T47D (cell line): ENCODE measurements at regions not wholly inside any gene's neighbourhood (a gene's known extent, or its start where the extent isn't known, plus 50 kb on each side); places are given as distances from the start of the nearest gene placed in this dataset.
"Not testable (repeated sequence)": the region's sequence is repeated elsewhere in the genome, so short reads cannot be mapped to it uniquely, and the experiment has no call there.

Experiments
- DNase-seq, 2 experiments: peaks; one replicate each; pipeline versions ENCODE4 v3.0.0 to v3.0.0-alpha.2; 2011 to 2012; ENCODE audit warnings: low read depth in 1 of 2, low spot score in 1 of 2
- JUND ChIP-seq: IDR thresholded peaks from 2 replicates; pipeline ENCODE4 v1.6.1; 2012; ENCODE audit warnings: low read depth
- in situ Hi-C: cut with HindIII; loops from 2 replicates; pipeline ENCODE4 v1.10.0; 2016; ENCODE audit warnings: low sequenced_read_pairs, low pct_unique_long_range_greater_than_20kb

DNA sequence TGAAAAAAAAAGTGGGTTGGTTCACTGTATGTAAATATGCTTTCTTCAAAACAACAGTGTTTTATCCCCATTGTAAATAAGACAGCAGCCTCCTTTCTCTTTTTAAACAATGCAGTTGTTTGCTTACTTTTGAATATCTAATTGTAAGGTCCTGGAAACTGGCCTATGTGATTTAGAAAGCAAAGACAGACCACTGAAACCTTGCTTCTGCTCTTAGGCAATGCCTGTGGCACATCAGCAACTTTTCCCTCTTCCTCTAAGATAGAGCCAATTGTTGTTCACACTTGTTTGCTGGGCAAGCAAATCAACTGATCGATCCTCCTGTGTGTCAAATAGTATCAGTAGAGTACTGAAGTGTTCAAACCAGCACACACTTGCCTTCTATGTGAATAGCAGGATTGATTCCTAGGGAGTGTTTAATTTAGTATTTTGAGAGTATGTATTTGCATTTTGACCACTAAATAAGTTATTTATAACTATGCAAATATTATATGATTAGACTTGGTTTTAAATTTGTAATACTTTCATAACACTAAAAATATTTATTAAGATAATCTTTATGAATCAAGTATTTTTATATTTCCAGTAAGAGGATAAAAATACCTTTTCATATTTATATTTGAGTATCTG is 55.4 kb upstream of the GRPR start:
- in situ Hi-C loops, result no loop called here
- DNase-seq, result no peak
- TF ChIP-seq JUND, result no peak

DNA sequence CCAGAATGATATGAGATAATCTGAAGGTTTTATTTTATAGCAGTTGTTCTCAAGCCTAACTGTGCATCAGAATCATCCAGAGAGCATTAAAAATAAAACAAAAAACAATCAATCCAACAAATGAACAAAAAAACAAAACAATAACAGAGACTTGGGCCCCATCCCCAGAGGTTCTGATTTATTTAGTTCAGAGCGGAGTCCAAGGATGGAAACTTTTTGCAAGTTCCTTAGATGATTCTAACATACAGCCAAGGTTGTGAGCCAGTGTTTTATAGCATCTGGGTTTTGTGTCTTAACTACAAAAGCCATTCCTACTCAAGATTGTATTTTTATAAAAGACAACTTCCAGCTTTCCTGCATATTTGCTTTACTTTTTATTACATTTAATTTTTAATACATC is 59.4 kb upstream of the GRPR start:
- TF ChIP-seq JUND, result no peak
- DNase-seq, result no peak
- in situ Hi-C loops, result no loop called here

DNA sequence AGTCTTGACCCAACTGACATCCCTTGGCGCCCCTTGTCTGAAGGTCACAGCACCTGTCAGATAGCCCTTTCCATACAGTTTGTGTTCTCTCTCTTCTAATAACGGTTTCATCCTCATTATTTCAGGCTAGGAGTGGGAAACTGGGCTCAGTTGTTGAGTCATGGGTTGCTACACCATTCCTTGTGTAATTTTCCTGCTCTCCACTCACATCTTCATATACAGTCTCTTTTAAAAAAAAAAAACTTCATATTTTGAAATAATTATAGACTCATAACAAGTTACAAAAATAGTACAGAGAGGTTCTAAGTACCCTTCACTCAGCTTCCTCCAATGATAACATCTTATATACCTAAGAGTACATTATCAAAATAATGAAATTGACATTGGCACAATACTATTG is 60.2 kb upstream of the GRPR start:
- TF ChIP-seq JUND, result no peak
- in situ Hi-C loops, result no loop called here
- DNase-seq, result no peak

DNA sequence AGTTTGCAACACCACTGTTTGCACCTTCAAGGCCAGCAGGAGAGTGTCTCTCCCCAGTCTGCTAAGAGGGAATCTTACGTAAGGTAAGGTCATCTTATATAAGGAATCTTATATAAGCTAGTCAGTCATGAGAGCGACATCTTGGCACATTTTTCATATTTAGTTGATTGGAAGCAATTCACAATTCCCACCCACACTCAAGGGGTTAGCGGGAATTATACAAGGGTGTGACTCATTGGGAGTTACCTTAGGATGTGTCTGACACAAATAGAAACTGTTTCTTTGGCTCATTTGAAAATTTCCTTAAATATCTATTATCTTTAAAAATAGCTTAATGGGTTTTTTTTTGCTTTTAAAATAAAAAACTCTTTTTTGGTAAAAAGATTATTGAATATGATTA is 62.1 kb upstream of the GRPR start:
- TF ChIP-seq JUND, result no peak
- in situ Hi-C loops, result no loop called here
- no peak for DNase-seq

GRCh38 chrX:16060252-16060651 is 63.1 kb upstream of the GRPR start:
- in situ Hi-C loops, result no loop called here
- no peak for TF ChIP-seq JUND
- DNase-seq, result no peak

- in situ Hi-C loops, DNase-seq: not testable (repeated sequence)
These were observed 74.2 kb upstream of the GRPR start for GRCh38 chrX:16049126-16049525.

DNA sequence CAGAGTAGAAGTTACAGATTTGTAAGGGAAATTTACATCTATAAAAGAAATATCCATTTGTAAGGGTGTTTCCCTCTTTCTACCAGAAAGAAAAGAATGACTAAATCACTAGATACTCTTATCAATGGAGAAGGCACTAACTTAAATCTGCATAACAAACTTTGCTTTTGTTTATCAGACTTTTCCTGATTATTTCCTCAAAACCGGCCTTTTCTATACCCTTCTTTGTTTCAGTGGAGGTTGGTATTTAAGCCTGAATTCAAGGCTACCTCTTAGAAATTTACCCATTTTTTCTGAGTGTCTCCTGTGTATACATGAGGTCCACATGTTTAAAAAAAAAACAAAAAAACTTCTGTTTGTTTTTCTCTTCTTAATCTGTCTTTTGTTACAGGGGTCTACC is 80.4 kb upstream of the GRPR start:
- in situ Hi-C loops, result no loop called here
- DNase-seq, result no peak
- no peak for TF ChIP-seq JUND

DNA sequence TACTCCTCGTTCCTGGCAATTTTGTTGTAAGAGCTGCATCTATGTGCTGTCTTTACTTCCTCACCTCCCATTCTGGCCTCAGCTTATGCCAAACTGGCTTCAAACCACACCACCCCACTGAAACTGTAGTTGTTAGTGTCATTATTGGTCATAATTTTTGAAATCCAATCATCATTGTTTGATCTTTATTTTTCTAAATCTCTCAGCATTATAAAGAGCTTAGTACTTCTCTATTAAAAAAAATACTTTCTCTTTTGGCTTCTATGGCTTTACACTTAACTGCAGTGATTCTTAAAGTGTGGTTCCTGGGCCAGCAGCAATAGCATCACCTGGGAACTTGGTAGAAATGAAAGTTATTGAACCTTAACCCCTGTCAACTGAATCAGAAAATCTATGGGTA is 83.5 kb upstream of the GRPR start:
- TF ChIP-seq JUND, result no peak
- in situ Hi-C loops, result no loop called here
- no peak for DNase-seq

- no peak for DNase-seq
These were observed 84.0 kb upstream of the GRPR start for GRCh38 chrX:16039363-16039762.

DNA sequence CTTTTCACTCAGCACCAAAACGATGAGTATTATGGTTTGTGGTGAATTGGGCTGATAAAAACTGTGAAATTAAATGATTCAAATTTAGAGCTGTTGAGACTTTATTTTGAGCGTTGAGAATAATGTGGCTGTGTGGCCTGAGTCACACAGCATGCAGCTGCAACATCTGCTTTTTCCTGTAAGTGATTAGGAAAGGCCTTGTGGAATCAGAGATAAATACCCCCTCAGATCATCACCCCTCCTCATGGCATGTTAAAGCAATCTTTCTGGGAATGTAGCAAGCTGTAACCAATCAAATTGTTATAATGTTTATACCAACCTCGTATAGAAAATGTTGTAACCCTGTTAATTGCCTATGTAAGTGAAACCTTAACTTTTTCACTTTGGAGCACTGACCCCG is 90.0 kb upstream of the GRPR start:
- no peak for TF ChIP-seq JUND
- in situ Hi-C loops, result no loop called here
- no peak for DNase-seq

More at GRCh38 chrX:16039363-16039762, 84.0 kb upstream of the GRPR start:
- no peak for TF ChIP-seq JUND
- in situ Hi-C loops, result no loop called here

- no peak for DNase-seq
- no peak for TF ChIP-seq JUND
- in situ Hi-C loops, result no loop called here
These were observed 94.8 kb upstream of the GRPR start for GRCh38 chrX:16028576-16028975.

DNA sequence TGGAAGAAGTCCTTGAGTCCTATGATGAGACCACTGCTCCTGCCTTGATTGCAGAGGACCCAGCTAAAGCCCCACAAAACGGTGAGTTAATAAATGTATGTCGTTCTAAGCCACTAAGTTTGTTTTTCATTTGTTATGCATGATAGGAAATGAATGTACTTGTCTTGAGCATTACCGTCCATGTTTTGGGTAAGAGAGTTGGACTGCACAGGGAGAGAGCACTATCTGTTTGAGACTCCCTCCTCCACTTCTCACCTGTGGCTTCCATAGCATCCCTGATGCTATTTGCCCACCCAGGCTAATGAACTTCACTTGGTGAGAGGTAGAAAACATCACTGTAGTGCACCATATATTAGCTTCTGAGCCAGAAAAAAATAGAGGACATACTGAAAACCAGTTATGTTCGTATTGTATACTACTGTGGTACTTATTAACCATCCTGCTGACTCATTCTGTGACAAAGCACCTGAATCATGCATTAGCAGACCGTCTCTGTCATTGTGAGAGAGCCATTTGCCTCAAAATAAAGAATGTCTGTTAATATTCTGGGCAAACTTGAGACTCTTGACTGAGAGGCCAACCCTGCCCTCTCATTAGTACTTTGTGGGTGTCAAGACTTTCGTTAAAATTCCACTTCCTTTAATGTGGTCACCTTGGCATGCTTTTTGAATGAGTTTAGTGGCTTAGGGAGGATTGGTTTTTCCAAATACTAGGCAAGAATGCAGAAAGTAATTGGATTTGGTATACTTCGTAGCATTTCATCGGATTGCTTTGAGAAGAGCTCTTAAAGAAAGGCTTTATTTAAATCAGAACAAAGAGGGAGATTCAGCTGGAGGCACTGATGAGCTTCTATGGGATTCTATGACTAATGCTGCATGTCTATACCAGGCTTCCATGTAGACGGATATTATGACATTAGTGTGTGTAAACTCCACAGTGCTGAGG is 99.3 kb upstream of the GRPR start:
- DNase-seq, result no peak
- in situ Hi-C loops, result no loop called here
- no peak for TF ChIP-seq JUND

GRCh38 chrX:16022580-16023200 is 100.7 kb upstream of the GRPR start:
- no peak for DNase-seq
- in situ Hi-C loops, result no loop called here
- no peak for TF ChIP-seq JUND

DNA sequence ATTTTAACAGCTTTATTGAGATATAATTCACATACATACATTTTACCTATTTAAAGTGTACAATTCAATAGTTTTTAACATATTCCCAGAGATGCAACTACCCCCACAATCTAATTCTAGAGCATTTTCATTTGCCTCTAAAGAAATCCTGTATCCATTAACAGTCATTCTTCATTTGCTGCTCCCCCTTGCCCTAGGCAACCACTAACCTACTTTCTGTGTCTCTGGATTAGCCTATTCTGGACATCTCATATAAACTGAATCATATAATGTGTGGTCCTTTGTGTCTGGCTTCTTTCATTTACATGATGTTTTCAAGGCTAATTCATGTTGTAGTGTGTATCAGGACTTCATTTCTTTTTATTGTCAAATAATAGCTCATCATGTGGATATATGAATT is 105.1 kb upstream of the GRPR start:
- DNase-seq, result no peak
- no peak for TF ChIP-seq JUND
- in situ Hi-C loops, result no loop called here
